ENCODE measurements at regions not wholly inside any gene's neighbourhood (a gene's known extent, or its start where the extent isn't known, plus 50 kb on each side); places are given as distances from the start of the nearest gene placed in this dataset.

DNA sequence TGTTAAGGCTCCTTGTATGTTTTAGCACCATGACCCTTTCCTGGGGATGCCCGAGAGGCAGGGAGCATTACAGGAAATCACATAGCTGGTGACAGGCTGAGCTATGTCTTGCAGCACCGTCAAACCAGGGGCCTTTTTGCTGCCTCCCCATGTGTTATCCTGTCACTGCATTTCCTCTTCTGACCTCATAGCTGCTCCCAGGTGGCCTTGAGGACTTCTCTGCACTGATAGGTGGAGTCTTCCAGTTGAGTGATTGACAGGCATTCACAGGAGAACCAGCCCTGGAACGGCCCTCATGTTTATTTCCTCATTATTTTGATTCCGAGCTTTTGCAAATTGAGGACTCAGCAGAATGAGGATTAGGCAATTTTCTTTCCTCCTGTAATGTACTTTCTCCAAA is 349.6 kb downstream of the HAPSTR1 start:
- intact Hi-C loops (cut with micrococcal nuclease): no loop called here
- Mint-ChIP-seq H3K9me3 (peaks cover 1% of the 10 kb centered on the region), H3K4me3 (no peak overlapping the region), H3K36me3 (ENCODE audit: low read depth) (no peaks in the 10 kb centered on the region), H3K4me1 (ENCODE audit: low read depth) (no peaks in the 10 kb centered on the region), H3K27ac (no peak overlapping the region), H3K27me3 (ENCODE audit: insufficient read depth) (no peaks in the 10 kb centered on the region)
- no peak for DNase-seq (ENCODE audit: low spot score)

DNA sequence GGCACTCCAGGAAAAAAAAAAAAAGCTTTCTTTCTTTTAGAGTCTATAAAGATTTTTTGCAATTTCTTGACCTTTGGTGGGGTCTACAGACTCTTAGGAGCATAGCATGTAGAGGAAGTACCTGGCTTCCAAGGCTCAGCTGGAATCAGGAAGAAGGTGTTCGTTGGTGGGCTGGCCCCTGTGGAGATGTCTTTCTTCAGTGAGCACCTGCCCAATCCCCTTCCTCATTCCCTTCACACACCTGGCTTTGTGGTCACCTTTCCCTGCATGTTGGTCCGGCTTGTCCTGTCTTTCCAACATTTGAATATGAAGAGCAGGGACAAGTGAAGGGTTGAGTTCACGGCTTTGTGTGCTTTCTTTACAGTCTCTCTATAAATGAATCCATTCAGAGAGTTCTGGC is 352.4 kb downstream of the HAPSTR1 start:
- DNase-seq (ENCODE audit: low spot score): no peak
- Mint-ChIP-seq H3K4me1 (ENCODE audit: low read depth) (no peaks in the 10 kb centered on the region), H3K36me3 (ENCODE audit: low read depth) (no peaks in the 10 kb centered on the region), H3K4me3 (no peak overlapping the region), H3K27me3 (ENCODE audit: insufficient read depth) (no peaks in the 10 kb centered on the region), H3K9me3 (peaks cover 8% of the 10 kb centered on the region), H3K27ac (no peak overlapping the region)
- intact Hi-C loops (cut with micrococcal nuclease): no loop called here

DNA sequence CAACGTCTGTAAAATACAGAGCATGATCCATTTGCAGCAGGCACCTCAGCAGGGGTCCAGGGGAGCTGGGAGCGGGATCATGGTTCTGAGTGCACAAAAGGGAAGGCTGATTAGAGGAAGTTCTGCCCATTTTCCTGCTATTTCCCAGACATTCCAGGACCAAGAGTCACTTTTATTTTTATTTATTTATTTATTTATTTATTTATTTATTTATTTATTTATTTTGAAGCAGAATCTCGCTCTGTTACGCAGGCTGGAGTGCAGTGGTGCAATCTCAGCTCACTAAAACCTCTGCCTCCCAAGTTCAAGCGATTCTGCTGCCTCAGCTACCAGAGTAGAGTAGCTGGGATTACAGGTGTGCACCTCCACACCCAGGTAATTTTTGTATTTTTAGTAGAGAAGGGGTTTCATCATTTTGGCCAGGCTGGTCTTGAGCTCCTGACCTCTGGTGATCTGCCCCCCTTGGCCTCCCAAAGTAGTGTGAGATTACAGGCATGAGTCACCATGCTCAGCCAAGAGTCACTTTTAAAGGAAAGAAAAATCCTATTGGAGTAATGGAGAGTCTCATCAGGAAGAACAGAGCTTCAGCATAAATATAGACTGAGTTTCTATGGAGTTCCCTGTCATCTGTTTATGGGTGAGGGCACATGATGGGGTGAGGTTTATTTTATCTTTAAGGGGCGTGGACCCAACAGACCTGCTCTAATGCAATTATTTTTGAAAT is 355.2 kb downstream of the HAPSTR1 start:
- H3K4me3 Mint-ChIP-seq: no peak overlapping the region
- intact Hi-C loops (cut with micrococcal nuclease): no loop called here
- H3K9me3 Mint-ChIP-seq: peaks cover 8% of the 10 kb centered on the region
- no peaks in the 10 kb centered on the region for H3K4me1 Mint-ChIP-seq (ENCODE audit: low read depth)
- H3K27ac Mint-ChIP-seq: no peak overlapping the region
- no peaks in the 10 kb centered on the region for H3K36me3 Mint-ChIP-seq (ENCODE audit: low read depth)
- DNase-seq (ENCODE audit: low spot score): no peak
- H3K27me3 Mint-ChIP-seq (ENCODE audit: insufficient read depth): no peaks in the 10 kb centered on the region

DNA sequence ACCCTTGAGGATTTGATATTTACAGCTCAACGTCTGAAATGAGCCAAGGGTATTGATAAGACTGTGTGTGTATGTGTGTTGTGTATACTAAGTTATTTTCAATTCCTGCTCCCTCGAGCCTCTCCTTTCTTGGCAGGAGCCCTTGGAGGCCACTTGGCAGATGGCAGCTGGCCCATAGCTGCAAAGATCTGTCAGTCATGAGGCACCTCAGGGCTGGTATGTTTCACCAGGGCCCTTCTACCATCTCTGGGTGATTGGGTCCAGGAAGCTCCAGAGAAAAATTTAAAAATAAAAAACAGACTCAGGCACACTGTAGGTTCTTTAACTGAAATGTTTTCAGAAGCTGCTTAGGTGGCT is 355.7 kb downstream of the HAPSTR1 start:
- intact Hi-C loops (cut with micrococcal nuclease): no loop called here
- DNase-seq (ENCODE audit: low spot score): no peak
- Mint-ChIP-seq H3K9me3 (peaks cover 8% of the 10 kb centered on the region), H3K4me1 (ENCODE audit: low read depth) (no peaks in the 10 kb centered on the region), H3K27me3 (ENCODE audit: insufficient read depth) (no peaks in the 10 kb centered on the region), H3K27ac (no peak overlapping the region), H3K36me3 (ENCODE audit: low read depth) (no peaks in the 10 kb centered on the region), H3K4me3 (no peak overlapping the region)

DNA sequence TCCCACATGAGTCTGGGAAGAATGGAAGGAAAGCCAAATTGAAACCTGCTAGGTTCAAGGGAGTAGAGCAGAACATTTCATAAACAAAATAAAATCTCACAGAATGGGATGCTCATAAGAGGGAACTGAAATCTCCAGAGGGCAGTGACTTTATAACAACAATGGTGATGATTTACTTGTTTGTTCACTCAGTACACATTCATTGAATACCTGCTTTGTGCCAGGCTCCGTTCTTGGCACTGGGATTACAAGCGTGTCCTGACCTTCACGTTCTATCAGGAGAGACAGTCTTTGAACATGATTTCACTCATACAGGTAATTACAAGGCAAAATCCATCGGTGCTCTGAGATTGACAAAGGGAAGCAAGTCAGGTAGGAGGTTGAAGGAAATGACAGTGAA is 356.3 kb downstream of the HAPSTR1 start:
- H3K9me3 Mint-ChIP-seq: peaks cover 8% of the 10 kb centered on the region
- no peak overlapping the region for H3K27ac Mint-ChIP-seq
- H3K36me3 Mint-ChIP-seq (ENCODE audit: low read depth): no peaks in the 10 kb centered on the region
- DNase-seq (ENCODE audit: low spot score): no peak
- H3K27me3 Mint-ChIP-seq (ENCODE audit: insufficient read depth): no peaks in the 10 kb centered on the region
- no peaks in the 10 kb centered on the region for H3K4me1 Mint-ChIP-seq (ENCODE audit: low read depth)
- no peak overlapping the region for H3K4me3 Mint-ChIP-seq
- intact Hi-C loops (cut with micrococcal nuclease): no loop called here

DNA sequence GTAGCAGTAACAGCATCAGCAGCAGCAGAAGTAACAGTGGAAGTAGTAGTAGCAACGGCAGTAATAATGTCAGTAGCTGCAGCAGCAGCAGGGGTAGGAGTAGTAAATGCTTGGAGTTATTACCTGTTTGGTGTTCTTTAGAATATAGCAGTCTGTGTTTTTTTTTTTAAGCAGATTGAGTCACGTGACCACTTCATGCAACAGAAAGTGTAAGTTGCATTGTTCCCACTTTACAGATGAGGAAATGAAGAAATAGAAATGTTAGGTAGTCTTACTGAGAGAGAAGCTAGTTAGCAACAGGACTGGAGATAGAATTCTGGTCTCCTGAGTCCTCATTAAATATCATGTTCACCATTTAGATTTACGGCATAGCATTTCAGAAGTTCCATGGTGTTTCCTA is 358.2 kb downstream of the HAPSTR1 start:
- Mint-ChIP-seq H3K4me3 (no peak overlapping the region), H3K36me3 (ENCODE audit: low read depth) (no peaks in the 10 kb centered on the region), H3K9me3 (peaks cover 19% of the 10 kb centered on the region), H3K27ac (no peak overlapping the region), H3K27me3 (ENCODE audit: insufficient read depth) (no peaks in the 10 kb centered on the region), H3K4me1 (ENCODE audit: low read depth) (no peaks in the 10 kb centered on the region)
- intact Hi-C loops (cut with micrococcal nuclease): no loop called here
- no peak for DNase-seq (ENCODE audit: low spot score)

DNA sequence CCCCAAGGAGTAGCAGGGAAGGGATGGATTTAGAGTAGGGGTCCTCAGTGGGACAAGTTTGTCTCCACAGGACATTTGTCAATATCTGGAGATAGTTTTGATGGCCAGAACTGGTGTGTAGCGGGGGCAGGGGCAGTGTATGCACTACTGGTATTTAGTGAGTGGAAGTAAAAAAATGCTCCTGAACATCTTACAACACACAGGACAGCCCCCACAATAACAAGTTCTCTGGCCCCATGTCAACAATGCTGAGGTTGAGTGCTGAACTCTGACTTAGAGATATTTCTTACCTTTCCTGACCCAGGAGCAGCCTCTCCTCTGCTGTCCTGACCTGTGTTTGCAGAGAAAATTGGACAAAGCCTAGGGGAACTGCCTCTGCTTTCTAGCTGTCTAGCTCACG is 365.8 kb downstream of the HAPSTR1 start:
- peaks cover 15% of the 10 kb centered on the region for H3K9me3 Mint-ChIP-seq
- intact Hi-C loops (cut with micrococcal nuclease): no loop called here
- H3K4me3 Mint-ChIP-seq: no peak overlapping the region
- H3K36me3 Mint-ChIP-seq (ENCODE audit: low read depth): no peaks in the 10 kb centered on the region
- DNase-seq (ENCODE audit: low spot score): no peak
- no peaks in the 10 kb centered on the region for H3K27me3 Mint-ChIP-seq (ENCODE audit: insufficient read depth)
- no peak overlapping the region for H3K27ac Mint-ChIP-seq
- H3K4me1 Mint-ChIP-seq (ENCODE audit: low read depth): no peaks in the 10 kb centered on the region

DNA sequence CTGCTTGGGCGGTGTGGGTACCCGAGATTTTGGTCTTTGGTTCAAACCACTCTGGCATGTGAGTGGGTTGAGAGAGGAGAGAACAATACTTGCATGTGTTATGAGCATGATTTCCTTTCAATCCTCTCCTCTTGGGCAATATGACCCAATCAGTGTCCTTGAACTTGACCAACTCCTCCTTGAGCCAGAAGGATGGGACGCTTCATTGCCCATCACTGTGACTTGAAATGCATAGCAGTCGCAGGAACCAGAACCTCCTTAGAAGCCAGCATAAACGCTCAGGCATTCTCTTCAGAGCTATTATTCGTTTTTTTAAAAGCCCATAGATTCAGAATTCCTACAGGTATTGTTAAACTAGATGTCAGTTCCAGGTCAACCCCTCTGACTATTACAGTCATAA is 367.4 kb downstream of the HAPSTR1 start:
- Mint-ChIP-seq H3K36me3 (ENCODE audit: low read depth) (no peaks in the 10 kb centered on the region), H3K9me3 (peaks cover 12% of the 10 kb centered on the region), H3K27me3 (ENCODE audit: insufficient read depth) (no peaks in the 10 kb centered on the region), H3K27ac (no peak overlapping the region), H3K4me3 (no peak overlapping the region), H3K4me1 (ENCODE audit: low read depth) (no peaks in the 10 kb centered on the region)
- DNase-seq (ENCODE audit: low spot score): no peak
- intact Hi-C loops (cut with micrococcal nuclease): no loop called here

DNA sequence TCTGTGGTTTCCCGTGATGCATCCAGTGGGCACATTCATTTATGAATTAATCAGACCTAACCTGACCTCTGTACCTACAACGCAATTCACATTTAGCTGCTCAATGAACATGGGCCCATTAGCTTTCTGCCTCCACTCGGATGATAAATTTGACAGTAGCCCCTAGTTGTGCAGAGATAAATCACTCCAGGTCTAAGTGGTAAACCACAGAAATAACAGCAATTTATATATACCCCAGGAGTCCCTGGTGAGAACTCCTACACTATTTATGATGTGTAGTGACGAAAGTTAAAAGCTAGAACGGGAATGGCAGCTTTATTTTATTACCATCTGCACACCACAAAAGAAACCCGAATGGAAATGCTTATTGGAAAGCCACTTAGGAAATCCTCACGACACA is 371.5 kb downstream of the HAPSTR1 start:
- H3K27ac Mint-ChIP-seq: no peak overlapping the region
- no peaks in the 10 kb centered on the region for H3K4me1 Mint-ChIP-seq (ENCODE audit: low read depth)
- H3K4me3 Mint-ChIP-seq: no peak overlapping the region
- no peaks in the 10 kb centered on the region for H3K9me3 Mint-ChIP-seq
- intact Hi-C loops (cut with micrococcal nuclease): no loop called here
- DNase-seq (ENCODE audit: low spot score): no peak
- H3K36me3 Mint-ChIP-seq (ENCODE audit: low read depth): no peaks in the 10 kb centered on the region
- no peaks in the 10 kb centered on the region for H3K27me3 Mint-ChIP-seq (ENCODE audit: insufficient read depth)

DNA sequence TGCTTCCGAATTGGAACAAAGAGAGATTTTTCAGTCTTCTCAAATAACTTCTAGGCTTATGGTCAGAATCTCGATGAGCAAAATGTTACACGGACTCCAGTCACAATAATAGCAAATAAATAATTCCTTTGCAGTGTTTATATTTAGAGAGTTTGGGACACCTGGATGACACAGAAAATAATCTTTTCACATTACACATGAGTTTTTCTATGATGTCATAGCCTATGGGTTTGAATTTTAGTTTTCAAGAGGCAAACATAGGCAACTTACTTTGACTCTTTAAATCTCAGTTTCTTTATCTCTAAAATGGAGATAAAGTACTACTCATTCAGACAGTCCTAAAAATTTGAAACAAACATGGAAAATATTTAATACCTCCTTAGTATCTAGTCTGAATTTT is 372.0 kb downstream of the HAPSTR1 start:
- Mint-ChIP-seq H3K27ac (no peak overlapping the region), H3K4me1 (ENCODE audit: low read depth) (no peaks in the 10 kb centered on the region), H3K9me3 (no peaks in the 10 kb centered on the region), H3K36me3 (ENCODE audit: low read depth) (no peaks in the 10 kb centered on the region), H3K27me3 (ENCODE audit: insufficient read depth) (no peaks in the 10 kb centered on the region), H3K4me3 (no peak overlapping the region)
- DNase-seq (ENCODE audit: low spot score): no peak
- intact Hi-C loops (cut with micrococcal nuclease): no loop called here

DNA sequence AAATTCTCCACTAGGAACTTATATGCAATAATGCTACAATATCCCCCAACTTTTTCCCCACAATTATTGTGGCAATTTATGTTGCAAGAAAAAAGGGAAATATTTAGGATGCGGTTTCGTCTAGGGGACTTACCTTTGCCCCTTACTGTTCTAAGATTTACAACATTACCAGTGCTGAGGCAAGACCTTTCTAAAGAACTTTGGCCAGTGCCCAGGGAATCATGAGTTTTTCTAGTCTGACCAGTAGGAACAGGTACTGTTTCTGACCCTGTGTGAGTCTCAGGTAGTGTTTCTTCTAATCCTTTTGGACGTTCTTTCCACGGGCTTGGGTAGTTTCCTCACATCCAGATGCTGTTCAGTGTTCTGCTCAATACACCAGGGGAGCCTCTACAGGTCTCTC is 373.7 kb downstream of the HAPSTR1 start:
- no peaks in the 10 kb centered on the region for H3K4me1 Mint-ChIP-seq (ENCODE audit: low read depth)
- no peak overlapping the region for H3K27ac Mint-ChIP-seq
- no peaks in the 10 kb centered on the region for H3K27me3 Mint-ChIP-seq (ENCODE audit: insufficient read depth)
- DNase-seq (ENCODE audit: low spot score): no peak
- no peaks in the 10 kb centered on the region for H3K9me3 Mint-ChIP-seq
- intact Hi-C loops (cut with micrococcal nuclease): no loop called here
- H3K4me3 Mint-ChIP-seq: no peak overlapping the region
- no peaks in the 10 kb centered on the region for H3K36me3 Mint-ChIP-seq (ENCODE audit: low read depth)

DNA sequence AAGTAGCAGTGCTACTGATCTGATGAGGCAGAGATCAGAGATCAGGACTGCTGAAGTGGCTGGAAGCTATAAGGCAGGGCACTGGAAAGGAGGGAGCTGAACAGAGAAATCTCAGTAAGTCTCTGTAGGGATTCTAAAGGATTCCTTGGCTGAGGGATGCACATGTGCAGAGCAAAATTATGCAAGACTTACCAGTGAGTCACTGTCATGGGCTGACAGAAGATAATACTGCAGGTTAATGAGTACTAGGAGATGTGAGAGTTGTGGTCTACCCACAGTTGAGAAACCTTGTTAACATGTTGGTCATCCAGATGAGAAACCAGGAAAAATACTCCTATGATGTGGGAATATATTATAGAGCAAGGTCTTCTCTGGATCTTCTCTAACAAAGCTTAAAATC is 378.1 kb downstream of the HAPSTR1 start:
- Mint-ChIP-seq H3K36me3 (ENCODE audit: low read depth) (no peaks in the 10 kb centered on the region), H3K9me3 (peaks cover 4% of the 10 kb centered on the region)

DNA sequence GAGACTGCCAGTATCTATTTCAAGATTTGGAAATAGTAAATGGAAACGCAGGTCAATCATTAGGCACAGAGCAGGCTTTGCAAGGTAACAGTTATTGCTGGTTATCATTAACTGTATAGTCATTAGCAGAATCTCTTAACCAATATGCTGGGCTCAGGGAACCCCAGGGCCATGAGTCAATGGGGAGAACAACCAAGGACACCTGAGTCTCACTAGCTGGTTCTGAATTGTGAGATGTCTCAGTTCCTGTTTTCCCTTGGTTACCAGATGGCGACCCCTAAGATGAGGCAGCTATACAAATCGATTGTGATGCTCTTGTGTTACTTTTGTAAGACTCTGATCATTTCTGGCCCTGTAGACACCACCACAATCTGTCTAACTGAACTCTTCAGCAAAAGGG is 385.3 kb downstream of the HAPSTR1 start:
- H3K36me3 Mint-ChIP-seq (ENCODE audit: low read depth): no peaks in the 10 kb centered on the region
- intact Hi-C loops (cut with micrococcal nuclease): no loop called here
- H3K27me3 Mint-ChIP-seq (ENCODE audit: insufficient read depth): no peaks in the 10 kb centered on the region
- no peak overlapping the region for H3K4me3 Mint-ChIP-seq
- DNase-seq (ENCODE audit: low spot score): no peak
- no peak overlapping the region for H3K27ac Mint-ChIP-seq
- H3K9me3 Mint-ChIP-seq: peaks cover 4% of the 10 kb centered on the region
- H3K4me1 Mint-ChIP-seq (ENCODE audit: low read depth): no peaks in the 10 kb centered on the region

More for the DNA sequence above, 378.1 kb downstream of the HAPSTR1 start:
- H3K4me3 Mint-ChIP-seq: no peak overlapping the region
- no peak overlapping the region for H3K27ac Mint-ChIP-seq
- H3K4me1 Mint-ChIP-seq (ENCODE audit: low read depth): no peaks in the 10 kb centered on the region
- intact Hi-C loops (cut with micrococcal nuclease): no loop called here
- H3K27me3 Mint-ChIP-seq (ENCODE audit: insufficient read depth): no peaks in the 10 kb centered on the region
- DNase-seq (ENCODE audit: low spot score): no peak

DNA sequence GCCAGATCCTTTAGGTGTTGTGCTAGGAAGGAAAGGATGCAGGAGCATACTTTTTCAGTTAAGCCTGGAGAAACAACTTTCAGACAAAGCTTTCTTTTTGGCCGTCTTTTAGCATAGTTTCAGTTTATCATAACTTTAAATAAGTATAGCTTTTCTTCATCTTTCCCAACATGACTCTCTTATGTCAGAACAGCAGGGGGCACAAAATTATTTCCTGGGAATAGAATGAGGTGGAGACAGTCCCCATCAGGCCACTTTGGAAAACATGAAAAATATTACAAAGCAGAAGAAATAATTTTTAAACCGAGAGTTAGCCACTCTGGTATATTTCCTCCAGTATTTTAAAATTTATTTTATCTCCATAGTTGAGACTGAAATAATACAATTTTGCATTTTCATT is 387.6 kb downstream of the HAPSTR1 start:
- H3K27me3 Mint-ChIP-seq (ENCODE audit: insufficient read depth): no peaks in the 10 kb centered on the region
- intact Hi-C loops (cut with micrococcal nuclease): no loop called here
- no peak overlapping the region for H3K4me3 Mint-ChIP-seq
- no peaks in the 10 kb centered on the region for H3K4me1 Mint-ChIP-seq (ENCODE audit: low read depth)
- no peak overlapping the region for H3K27ac Mint-ChIP-seq
- DNase-seq (ENCODE audit: low spot score): no peak
- H3K9me3 Mint-ChIP-seq: no peaks in the 10 kb centered on the region
- H3K36me3 Mint-ChIP-seq (ENCODE audit: low read depth): no peaks in the 10 kb centered on the region
